GM23338 (cell line): ENCODE measurements at regions not wholly inside any gene's neighbourhood (a gene's known extent, or its start where the extent isn't known, plus 50 kb on each side); places are given as distances from the start of the nearest gene placed in this dataset.

Experiments
- CREB1 ChIP-seq: fragments of 250-450 bp; sonication (Bioruptor Pico); IDR thresholded peaks from 2 replicates; pipeline ENCODE4 v1.5.0; 2020; ENCODE audit warnings: low read depth, mild to moderate bottlenecking, moderate library complexity
- EZH2 ChIP-seq: fragments of 200-600 bp; sonication (generic); IDR thresholded peaks from one replicate; pipeline ENCODE4 v1.8.0; 2017; ENCODE audit warnings: antibody characterized with exemption, mild to moderate bottlenecking, low read depth; ENCODE audit not compliant: unreplicated experiment
- EZH2phosphoT487 ChIP-seq: fragments of 200-600 bp; sonication (generic); IDR thresholded peaks from one replicate; pipeline ENCODE4 v1.8.1; 2018; ENCODE audit warnings: antibody characterized with exemption; ENCODE audit not compliant: unreplicated experiment
- JUNB ChIP-seq: IDR thresholded peaks from one replicate; pipeline ENCODE4 v1.6.1; 2016; ENCODE audit warnings: antibody characterized with exemption; ENCODE audit not compliant: unreplicated experiment
- NANOG ChIP-seq: IDR thresholded peaks from 2 replicates; pipeline ENCODE4 v1.6.1; 2016; ENCODE audit warnings: antibody characterized with exemption, borderline replicate concordance
- POLR2AphosphoS5 ChIP-seq: IDR thresholded peaks from 2 replicates; pipeline ENCODE4 v1.6.1; 2016; ENCODE audit warnings: antibody characterized with exemption, low read depth
- STAT1 ChIP-seq: IDR thresholded peaks from one replicate; pipeline ENCODE4 v1.6.1; 2016; ENCODE audit warnings: antibody characterized with exemption; ENCODE audit not compliant: unreplicated experiment
- ZNF331 ChIP-seq: fragments of 250-450 bp; sonication (Bioruptor Pico); IDR thresholded peaks from 2 replicates; pipeline ENCODE4 v1.5.0; 2020; ENCODE audit warnings: low read depth, mild to moderate bottlenecking, moderate library complexity
- TF ChIP-seq, protein P1 (sequence below), 2 experiments: fragments of 200-600 bp in 1 of 2; sonication (generic) in 1 of 2; conservative IDR thresholded peaks; 2 replicates each; pipeline versions ENCODE4 v1.5.1 to v1.6.1; 2016 to 2017; ENCODE audit warnings: antibody characterized with exemption in 2 of 2, low read depth in 2 of 2, mild to moderate bottlenecking in 2 of 2, moderate library complexity in 1 of 2
- TF ChIP-seq, protein P2 (sequence below): IDR thresholded peaks from 2 replicates; pipeline ENCODE4 v1.6.1; 2016; ENCODE audit warnings: antibody characterized with exemption
- TF ChIP-seq, protein P3 (sequence below): IDR thresholded peaks from one replicate; pipeline ENCODE4 v1.6.1; 2018; ENCODE audit warnings: antibody characterized with exemption; ENCODE audit not compliant: unreplicated experiment
- TF ChIP-seq, protein P4 (sequence below): fragments of 250-450 bp; sonication (Bioruptor Pico); IDR thresholded peaks from 2 replicates; pipeline ENCODE4 v1.5.0; 2020; ENCODE audit warnings: mild to moderate bottlenecking, moderate library complexity

DNA sequence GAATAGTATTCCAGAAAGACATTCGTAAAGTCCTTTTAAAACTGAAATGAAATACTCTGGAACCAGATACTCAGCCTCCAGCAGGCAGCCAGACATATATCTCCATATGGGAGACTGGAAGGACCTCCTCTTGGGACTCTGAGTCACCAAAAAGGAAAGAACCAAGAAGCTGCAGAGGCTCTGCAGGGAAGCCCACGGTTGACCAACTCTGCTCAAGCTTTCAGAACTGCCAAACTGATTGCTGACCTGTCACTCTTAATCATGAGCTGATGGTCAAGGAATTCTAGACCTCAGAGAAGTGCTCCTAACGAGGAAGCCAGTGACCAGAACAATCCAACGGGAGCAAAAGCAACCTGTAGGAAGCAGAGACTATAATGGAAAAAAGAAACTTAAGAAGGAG, 434.7 kb downstream of the EIPR1 start:
- TF ChIP-seq, protein P1, sequence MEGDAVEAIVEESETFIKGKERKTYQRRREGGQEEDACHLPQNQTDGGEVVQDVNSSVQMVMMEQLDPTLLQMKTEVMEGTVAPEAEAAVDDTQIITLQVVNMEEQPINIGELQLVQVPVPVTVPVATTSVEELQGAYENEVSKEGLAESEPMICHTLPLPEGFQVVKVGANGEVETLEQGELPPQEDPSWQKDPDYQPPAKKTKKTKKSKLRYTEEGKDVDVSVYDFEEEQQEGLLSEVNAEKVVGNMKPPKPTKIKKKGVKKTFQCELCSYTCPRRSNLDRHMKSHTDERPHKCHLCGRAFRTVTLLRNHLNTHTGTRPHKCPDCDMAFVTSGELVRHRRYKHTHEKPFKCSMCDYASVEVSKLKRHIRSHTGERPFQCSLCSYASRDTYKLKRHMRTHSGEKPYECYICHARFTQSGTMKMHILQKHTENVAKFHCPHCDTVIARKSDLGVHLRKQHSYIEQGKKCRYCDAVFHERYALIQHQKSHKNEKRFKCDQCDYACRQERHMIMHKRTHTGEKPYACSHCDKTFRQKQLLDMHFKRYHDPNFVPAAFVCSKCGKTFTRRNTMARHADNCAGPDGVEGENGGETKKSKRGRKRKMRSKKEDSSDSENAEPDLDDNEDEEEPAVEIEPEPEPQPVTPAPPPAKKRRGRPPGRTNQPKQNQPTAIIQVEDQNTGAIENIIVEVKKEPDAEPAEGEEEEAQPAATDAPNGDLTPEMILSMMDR (conservative IDR thresholded peaks at IDR 0.05; ENCODE audit: low read depth in 2 of 2), result no peak
- TF ChIP-seq POLR2AphosphoS5 (no peak), STAT1 (no peak), EZH2 (no peak), JUNB (no peak), CREB1 (CRISPR knock-in tag) (no peak), ZNF331 (CRISPR knock-in tag) (no peak), EZH2phosphoT487 (no peak), NANOG (no peak)
- TF ChIP-seq, protein P2, sequence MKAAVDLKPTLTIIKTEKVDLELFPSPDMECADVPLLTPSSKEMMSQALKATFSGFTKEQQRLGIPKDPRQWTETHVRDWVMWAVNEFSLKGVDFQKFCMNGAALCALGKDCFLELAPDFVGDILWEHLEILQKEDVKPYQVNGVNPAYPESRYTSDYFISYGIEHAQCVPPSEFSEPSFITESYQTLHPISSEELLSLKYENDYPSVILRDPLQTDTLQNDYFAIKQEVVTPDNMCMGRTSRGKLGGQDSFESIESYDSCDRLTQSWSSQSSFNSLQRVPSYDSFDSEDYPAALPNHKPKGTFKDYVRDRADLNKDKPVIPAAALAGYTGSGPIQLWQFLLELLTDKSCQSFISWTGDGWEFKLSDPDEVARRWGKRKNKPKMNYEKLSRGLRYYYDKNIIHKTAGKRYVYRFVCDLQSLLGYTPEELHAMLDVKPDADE, result no peak
- TF ChIP-seq, protein P3, sequence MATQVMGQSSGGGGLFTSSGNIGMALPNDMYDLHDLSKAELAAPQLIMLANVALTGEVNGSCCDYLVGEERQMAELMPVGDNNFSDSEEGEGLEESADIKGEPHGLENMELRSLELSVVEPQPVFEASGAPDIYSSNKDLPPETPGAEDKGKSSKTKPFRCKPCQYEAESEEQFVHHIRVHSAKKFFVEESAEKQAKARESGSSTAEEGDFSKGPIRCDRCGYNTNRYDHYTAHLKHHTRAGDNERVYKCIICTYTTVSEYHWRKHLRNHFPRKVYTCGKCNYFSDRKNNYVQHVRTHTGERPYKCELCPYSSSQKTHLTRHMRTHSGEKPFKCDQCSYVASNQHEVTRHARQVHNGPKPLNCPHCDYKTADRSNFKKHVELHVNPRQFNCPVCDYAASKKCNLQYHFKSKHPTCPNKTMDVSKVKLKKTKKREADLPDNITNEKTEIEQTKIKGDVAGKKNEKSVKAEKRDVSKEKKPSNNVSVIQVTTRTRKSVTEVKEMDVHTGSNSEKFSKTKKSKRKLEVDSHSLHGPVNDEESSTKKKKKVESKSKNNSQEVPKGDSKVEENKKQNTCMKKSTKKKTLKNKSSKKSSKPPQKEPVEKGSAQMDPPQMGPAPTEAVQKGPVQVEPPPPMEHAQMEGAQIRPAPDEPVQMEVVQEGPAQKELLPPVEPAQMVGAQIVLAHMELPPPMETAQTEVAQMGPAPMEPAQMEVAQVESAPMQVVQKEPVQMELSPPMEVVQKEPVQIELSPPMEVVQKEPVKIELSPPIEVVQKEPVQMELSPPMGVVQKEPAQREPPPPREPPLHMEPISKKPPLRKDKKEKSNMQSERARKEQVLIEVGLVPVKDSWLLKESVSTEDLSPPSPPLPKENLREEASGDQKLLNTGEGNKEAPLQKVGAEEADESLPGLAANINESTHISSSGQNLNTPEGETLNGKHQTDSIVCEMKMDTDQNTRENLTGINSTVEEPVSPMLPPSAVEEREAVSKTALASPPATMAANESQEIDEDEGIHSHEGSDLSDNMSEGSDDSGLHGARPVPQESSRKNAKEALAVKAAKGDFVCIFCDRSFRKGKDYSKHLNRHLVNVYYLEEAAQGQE, result no peak
- TF ChIP-seq, protein P4, sequence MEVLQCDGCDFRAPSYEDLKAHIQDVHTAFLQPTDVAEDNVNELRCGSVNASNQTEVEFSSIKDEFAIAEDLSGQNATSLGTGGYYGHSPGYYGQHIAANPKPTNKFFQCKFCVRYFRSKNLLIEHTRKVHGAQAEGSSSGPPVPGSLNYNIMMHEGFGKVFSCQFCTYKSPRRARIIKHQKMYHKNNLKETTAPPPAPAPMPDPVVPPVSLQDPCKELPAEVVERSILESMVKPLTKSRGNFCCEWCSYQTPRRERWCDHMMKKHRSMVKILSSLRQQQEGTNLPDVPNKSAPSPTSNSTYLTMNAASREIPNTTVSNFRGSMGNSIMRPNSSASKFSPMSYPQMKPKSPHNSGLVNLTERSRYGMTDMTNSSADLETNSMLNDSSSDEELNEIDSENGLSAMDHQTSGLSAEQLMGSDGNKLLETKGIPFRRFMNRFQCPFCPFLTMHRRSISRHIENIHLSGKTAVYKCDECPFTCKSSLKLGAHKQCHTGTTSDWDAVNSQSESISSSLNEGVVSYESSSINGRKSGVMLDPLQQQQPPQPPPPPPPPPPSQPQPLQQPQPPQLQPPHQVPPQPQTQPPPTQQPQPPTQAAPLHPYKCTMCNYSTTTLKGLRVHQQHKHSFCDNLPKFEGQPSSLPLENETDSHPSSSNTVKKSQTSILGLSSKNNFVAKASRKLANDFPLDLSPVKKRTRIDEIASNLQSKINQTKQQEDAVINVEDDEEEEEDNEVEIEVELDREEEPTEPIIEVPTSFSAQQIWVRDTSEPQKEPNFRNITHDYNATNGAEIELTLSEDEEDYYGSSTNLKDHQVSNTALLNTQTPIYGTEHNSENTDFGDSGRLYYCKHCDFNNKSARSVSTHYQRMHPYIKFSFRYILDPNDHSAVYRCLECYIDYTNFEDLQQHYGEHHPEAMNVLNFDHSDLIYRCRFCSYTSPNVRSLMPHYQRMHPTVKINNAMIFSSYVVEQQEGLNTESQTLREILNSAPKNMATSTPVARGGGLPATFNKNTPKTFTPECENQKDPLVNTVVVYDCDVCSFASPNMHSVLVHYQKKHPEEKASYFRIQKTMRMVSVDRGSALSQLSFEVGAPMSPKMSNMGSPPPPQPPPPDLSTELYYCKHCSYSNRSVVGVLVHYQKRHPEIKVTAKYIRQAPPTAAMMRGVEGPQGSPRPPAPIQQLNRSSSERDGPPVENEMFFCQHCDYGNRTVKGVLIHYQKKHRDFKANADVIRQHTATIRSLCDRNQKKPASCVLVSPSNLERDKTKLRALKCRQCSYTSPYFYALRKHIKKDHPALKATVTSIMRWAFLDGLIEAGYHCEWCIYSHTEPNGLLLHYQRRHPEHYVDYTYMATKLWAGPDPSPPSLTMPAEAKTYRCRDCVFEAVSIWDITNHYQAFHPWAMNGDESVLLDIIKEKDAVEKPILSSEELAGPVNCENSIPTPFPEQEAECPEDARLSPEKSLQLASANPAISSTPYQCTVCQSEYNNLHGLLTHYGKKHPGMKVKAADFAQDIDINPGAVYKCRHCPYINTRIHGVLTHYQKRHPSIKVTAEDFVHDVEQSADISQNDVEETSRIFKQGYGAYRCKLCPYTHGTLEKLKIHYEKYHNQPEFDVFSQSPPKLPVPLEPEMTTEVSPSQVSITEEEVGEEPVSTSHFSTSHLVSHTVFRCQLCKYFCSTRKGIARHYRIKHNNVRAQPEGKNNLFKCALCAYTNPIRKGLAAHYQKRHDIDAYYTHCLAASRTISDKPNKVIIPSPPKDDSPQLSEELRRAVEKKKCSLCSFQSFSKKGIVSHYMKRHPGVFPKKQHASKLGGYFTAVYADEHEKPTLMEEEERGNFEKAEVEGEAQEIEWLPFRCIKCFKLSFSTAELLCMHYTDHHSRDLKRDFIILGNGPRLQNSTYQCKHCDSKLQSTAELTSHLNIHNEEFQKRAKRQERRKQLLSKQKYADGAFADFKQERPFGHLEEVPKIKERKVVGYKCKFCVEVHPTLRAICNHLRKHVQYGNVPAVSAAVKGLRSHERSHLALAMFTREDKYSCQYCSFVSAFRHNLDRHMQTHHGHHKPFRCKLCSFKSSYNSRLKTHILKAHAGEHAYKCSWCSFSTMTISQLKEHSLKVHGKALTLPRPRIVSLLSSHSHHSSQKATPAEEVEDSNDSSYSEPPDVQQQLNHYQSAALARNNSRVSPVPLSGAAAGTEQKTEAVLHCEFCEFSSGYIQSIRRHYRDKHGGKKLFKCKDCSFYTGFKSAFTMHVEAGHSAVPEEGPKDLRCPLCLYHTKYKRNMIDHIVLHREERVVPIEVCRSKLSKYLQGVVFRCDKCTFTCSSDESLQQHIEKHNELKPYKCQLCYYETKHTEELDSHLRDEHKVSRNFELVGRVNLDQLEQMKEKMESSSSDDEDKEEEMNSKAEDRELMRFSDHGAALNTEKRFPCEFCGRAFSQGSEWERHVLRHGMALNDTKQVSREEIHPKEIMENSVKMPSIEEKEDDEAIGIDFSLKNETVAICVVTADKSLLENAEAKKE (CRISPR knock-in tag), result no peak
